ENCODE measurements at regions not wholly inside any gene's neighbourhood (a gene's known extent, or its start where the extent isn't known, plus 50 kb on each side); places are given as distances from the start of the nearest gene placed in this dataset.

DNA sequence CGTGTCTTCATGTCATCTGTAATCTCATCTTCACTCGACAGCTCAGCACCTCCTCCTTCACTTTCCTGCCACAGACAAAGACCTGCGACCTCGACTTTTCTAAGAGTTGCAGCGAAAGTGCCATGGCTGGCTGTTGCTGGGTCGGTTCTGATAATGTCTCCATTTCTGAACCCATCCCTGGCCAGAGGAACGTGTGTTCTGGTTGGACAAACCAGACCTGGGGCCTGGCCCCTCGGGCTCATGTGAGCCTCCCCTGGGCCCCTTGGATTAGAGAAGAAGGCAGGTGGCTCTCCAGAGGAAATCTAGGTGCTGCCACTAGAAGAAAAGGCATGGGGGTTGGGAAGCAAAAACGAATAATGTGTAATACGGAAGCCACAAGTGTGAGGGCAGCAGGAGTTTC lies 273.7 kb downstream of the GLRX3 start:
- Histone ChIP-seq H3K27ac (ENCODE audit: low read length) (no peak overlapping the region), H3K4me3 (ENCODE audit: low read length) (no peak overlapping the region), H3K36me3 (ENCODE audit: low read depth, low read length) (no peaks in the 10 kb centered on the region), H3K4me2 (ENCODE audit: low read length) (no peak overlapping the region), H4K20me1 (ENCODE audit: low read length) (no peaks in the 10 kb centered on the region), H3F3A (ENCODE audit: low read length, unreplicated experiment) (no peaks in the 10 kb centered on the region), H3K9me2 (replicated peaks; ENCODE audit: low read length) (no peaks in the 10 kb centered on the region), H3K9me3 (ENCODE audit: low read length) (no peaks in the 10 kb centered on the region), H3K9ac (ENCODE audit: low read length) (no peak overlapping the region), H3K4me1 (ENCODE audit: insufficient read depth, low read length) (no peaks in the 10 kb centered on the region), H2AFZ (ENCODE audit: low read length) (no peak overlapping the region), H3K27me3 (ENCODE audit: low read length) (no peaks in the 10 kb centered on the region), H3K79me2 (ENCODE audit: low read length) (no peaks in the 10 kb centered on the region)
- intact Hi-C loops (cut with micrococcal nuclease) = no loop called here
- POLR2A ChIA-PET (ENCODE audit: unreplicated experiment) = no interaction called here
- CTCF ChIA-PET = no interaction called here
- no TSS peak for BruUV-seq (replicated peaks)
- no peak for ATAC-seq
- DNase-seq = no peak
- TF ChIP-seq, protein P1, sequence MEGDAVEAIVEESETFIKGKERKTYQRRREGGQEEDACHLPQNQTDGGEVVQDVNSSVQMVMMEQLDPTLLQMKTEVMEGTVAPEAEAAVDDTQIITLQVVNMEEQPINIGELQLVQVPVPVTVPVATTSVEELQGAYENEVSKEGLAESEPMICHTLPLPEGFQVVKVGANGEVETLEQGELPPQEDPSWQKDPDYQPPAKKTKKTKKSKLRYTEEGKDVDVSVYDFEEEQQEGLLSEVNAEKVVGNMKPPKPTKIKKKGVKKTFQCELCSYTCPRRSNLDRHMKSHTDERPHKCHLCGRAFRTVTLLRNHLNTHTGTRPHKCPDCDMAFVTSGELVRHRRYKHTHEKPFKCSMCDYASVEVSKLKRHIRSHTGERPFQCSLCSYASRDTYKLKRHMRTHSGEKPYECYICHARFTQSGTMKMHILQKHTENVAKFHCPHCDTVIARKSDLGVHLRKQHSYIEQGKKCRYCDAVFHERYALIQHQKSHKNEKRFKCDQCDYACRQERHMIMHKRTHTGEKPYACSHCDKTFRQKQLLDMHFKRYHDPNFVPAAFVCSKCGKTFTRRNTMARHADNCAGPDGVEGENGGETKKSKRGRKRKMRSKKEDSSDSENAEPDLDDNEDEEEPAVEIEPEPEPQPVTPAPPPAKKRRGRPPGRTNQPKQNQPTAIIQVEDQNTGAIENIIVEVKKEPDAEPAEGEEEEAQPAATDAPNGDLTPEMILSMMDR (conservative IDR thresholded peaks at IDR 0.05; ENCODE audit: low read depth, low read length) = no peak
- no peak for TF ChIP-seq EZH2 (IDR thresholded peaks at IDR 0.05; ENCODE audit: low read length, unreplicated experiment)
- no peak for TF ChIP-seq EZH2phosphoT487 (IDR thresholded peaks at IDR 0.05; ENCODE audit: borderline replicate concordance, low read length)

DNA sequence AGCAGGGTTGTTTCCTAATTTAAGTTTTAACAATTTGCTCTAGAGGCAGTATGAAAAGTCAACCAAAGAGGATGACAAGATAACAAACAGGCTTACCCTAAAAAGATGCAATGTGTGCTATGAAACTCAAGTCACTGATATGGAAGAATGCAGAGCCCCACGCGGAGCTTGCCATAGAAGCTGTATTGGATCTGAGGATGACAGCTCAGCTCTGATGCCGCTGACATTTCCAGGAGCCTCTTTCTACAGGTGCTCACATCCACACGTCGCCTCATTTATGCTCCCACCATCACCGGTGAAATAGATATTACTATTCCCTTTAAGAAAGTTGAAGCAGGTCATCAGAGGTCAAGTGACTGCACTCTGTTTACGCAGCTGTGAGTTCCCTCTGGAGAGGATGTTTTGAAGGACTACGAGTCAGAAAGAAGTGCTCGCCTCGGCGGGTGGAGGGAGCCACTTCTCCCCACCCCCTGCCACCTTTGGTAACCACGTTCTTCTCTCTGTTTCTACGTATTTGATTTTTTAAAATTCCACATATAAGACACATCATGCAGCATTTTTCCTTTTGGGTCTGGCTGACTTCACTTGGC lies 275.4 kb downstream of the GLRX3 start:
- Histone ChIP-seq H3K4me3 (ENCODE audit: low read length) (no peak overlapping the region), H3K4me1 (ENCODE audit: insufficient read depth, low read length) (no peaks in the 10 kb centered on the region), H3K79me2 (ENCODE audit: low read length) (no peaks in the 10 kb centered on the region), H3K27me3 (ENCODE audit: low read length) (no peaks in the 10 kb centered on the region), H3K9me3 (ENCODE audit: low read length) (no peaks in the 10 kb centered on the region), H2AFZ (ENCODE audit: low read length) (no peak overlapping the region), H3K9me2 (replicated peaks; ENCODE audit: low read length) (no peaks in the 10 kb centered on the region), H3K4me2 (ENCODE audit: low read length) (no peak overlapping the region), H3F3A (ENCODE audit: low read length, unreplicated experiment) (no peaks in the 10 kb centered on the region), H3K36me3 (ENCODE audit: low read depth, low read length) (no peaks in the 10 kb centered on the region), H3K27ac (ENCODE audit: low read length) (no peak overlapping the region), H4K20me1 (ENCODE audit: low read length) (no peaks in the 10 kb centered on the region), H3K9ac (ENCODE audit: low read length) (no peak overlapping the region)
- DNase-seq (no peak), ATAC-seq (no peak)
- ChIA-PET POLR2A (ENCODE audit: unreplicated experiment) (no interaction called here), CTCF (no interaction called here)
- intact Hi-C loops (cut with micrococcal nuclease) = no loop called here
- no TSS peak for BruUV-seq (replicated peaks)
- TF ChIP-seq, protein P1 (conservative IDR thresholded peaks at IDR 0.05; ENCODE audit: low read depth, low read length) = no peak

DNA sequence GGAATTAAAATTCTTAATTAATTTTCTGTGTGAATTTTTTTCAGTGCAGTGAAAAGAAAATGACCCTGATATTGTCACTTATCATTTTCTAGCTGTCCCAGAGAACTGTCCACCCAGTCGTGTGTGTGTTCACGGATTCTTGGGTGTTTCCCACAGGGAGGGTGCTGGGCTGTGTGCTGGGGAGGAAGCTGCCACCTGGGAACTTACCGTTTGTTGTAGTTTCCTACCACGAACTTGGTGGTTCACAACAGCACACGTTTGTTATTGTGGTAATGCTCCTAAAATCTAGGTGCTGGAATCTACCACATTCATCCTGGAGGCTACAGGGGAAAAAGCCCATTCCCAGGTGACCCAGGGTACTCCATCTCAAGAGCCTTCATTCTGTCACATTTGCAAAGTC lies 276.1 kb downstream of the GLRX3 start:
- intact Hi-C loops (cut with micrococcal nuclease) = no loop called here
- Histone ChIP-seq H4K20me1 (ENCODE audit: low read length) (no peaks in the 10 kb centered on the region), H3K79me2 (ENCODE audit: low read length) (no peaks in the 10 kb centered on the region), H3F3A (ENCODE audit: low read length, unreplicated experiment) (no peaks in the 10 kb centered on the region), H3K4me2 (ENCODE audit: low read length) (no peak overlapping the region), H3K36me3 (ENCODE audit: low read depth, low read length) (no peaks in the 10 kb centered on the region), H3K9me2 (replicated peaks; ENCODE audit: low read length) (no peaks in the 10 kb centered on the region), H3K4me3 (ENCODE audit: low read length) (no peak overlapping the region), H3K27me3 (ENCODE audit: low read length) (no peaks in the 10 kb centered on the region), H3K27ac (ENCODE audit: low read length) (no peak overlapping the region), H3K9me3 (ENCODE audit: low read length) (no peaks in the 10 kb centered on the region), H3K9ac (ENCODE audit: low read length) (no peak overlapping the region), H3K4me1 (ENCODE audit: insufficient read depth, low read length) (no peaks in the 10 kb centered on the region), H2AFZ (ENCODE audit: low read length) (no peak overlapping the region)
- ChIA-PET CTCF (no interaction called here), POLR2A (ENCODE audit: unreplicated experiment) (no interaction called here)
- no TSS peak for BruUV-seq (replicated peaks)
- ATAC-seq (no peak), DNase-seq (no peak)
- TF ChIP-seq, protein P1 (conservative IDR thresholded peaks at IDR 0.05; ENCODE audit: low read depth, low read length) = no peak
